ENCODE measurements at regions not wholly inside any gene's neighbourhood (a gene's known extent, or its start where the extent isn't known, plus 50 kb on each side); places are given as distances from the start of the nearest gene placed in this dataset.

GRCh38 chr3:72332036-72332435 is 516.2 kb downstream of the SHQ1 start:
- Histone ChIP-seq H3K4me2 (ENCODE audit: low read length) (no peak overlapping the region), H3K9me3 (replicated peaks; ENCODE audit: low read length) (no peaks in the 10 kb centered on the region), H3K9ac (ENCODE audit: low read depth, low read length) (no peak overlapping the region), H3K27me3 (ENCODE audit: control insufficient read depth, insufficient read depth, low read length) (peaks cover 26% of the 10 kb centered on the region), H3K4me3 (ENCODE audit: low read length) (no peak overlapping the region), H3K36me3 (ENCODE audit: insufficient read depth, low read length) (no peaks in the 10 kb centered on the region), H3K4me1 (ENCODE audit: control insufficient read depth, insufficient read depth, low read length) (peaks cover 6% of the 10 kb centered on the region)

- no peak overlapping the region for H3K4me3 ChIP-seq (ENCODE audit: low read length)
- no peak overlapping the region for H3K4me2 ChIP-seq (ENCODE audit: low read length)
- H3K9me3 ChIP-seq (replicated peaks; ENCODE audit: low read length), result no peaks in the 10 kb centered on the region
- peaks cover 26% of the 10 kb centered on the region for H3K27me3 ChIP-seq (ENCODE audit: control insufficient read depth, insufficient read depth, low read length)
- H3K4me1 ChIP-seq (ENCODE audit: control insufficient read depth, insufficient read depth, low read length), result no peaks in the 10 kb centered on the region
- H3K36me3 ChIP-seq (ENCODE audit: insufficient read depth, low read length), result no peaks in the 10 kb centered on the region
- no peak overlapping the region for H3K9ac ChIP-seq (ENCODE audit: low read depth, low read length)
Observed at GRCh38 chr3:72331076-72331475, 517.2 kb downstream of the SHQ1 start.

- Histone ChIP-seq H3K9me3 (replicated peaks; ENCODE audit: low read length) (no peaks in the 10 kb centered on the region), H3K9ac (ENCODE audit: low read depth, low read length) (no peak overlapping the region), H3K4me1 (ENCODE audit: control insufficient read depth, insufficient read depth, low read length) (no peaks in the 10 kb centered on the region), H3K4me2 (ENCODE audit: low read length) (no peak overlapping the region), H3K36me3 (ENCODE audit: insufficient read depth, low read length) (no peaks in the 10 kb centered on the region), H3K27me3 (ENCODE audit: control insufficient read depth, insufficient read depth, low read length) (peaks cover 30% of the 10 kb centered on the region), H3K4me3 (ENCODE audit: low read length) (no peak overlapping the region)
Observed at GRCh38 chr3:72329354-72329753, 518.9 kb downstream of the SHQ1 start.

- peaks cover 34% of the 10 kb centered on the region for H3K27me3 ChIP-seq (ENCODE audit: control insufficient read depth, insufficient read depth, low read length)
Observed at GRCh38 chr3:72328755-72329277, 519.4 kb downstream of the SHQ1 start.

GRCh38 chr3:72327008-72327407 is 521.2 kb downstream of the SHQ1 start:
- Histone ChIP-seq H3K27me3 (ENCODE audit: control insufficient read depth, insufficient read depth, low read length) (peaks cover 29% of the 10 kb centered on the region), H3K4me3 (ENCODE audit: low read length) (no peak overlapping the region), H3K36me3 (ENCODE audit: insufficient read depth, low read length) (no peaks in the 10 kb centered on the region), H3K4me2 (ENCODE audit: low read length) (no peak overlapping the region), H3K4me1 (ENCODE audit: control insufficient read depth, insufficient read depth, low read length) (no peaks in the 10 kb centered on the region), H3K9me3 (replicated peaks; ENCODE audit: low read length) (no peaks in the 10 kb centered on the region), H3K9ac (ENCODE audit: low read depth, low read length) (no peak overlapping the region)

More at GRCh38 chr3:72328755-72329277, 519.4 kb downstream of the SHQ1 start:
- no peaks in the 10 kb centered on the region for H3K4me1 ChIP-seq (ENCODE audit: control insufficient read depth, insufficient read depth, low read length)
- H3K9me3 ChIP-seq (replicated peaks; ENCODE audit: low read length), result no peaks in the 10 kb centered on the region
- no peak overlapping the region for H3K4me2 ChIP-seq (ENCODE audit: low read length)
- H3K36me3 ChIP-seq (ENCODE audit: insufficient read depth, low read length), result no peaks in the 10 kb centered on the region
- H3K4me3 ChIP-seq (ENCODE audit: low read length), result no peak overlapping the region
- no peak overlapping the region for H3K9ac ChIP-seq (ENCODE audit: low read depth, low read length)

- Histone ChIP-seq H3K36me3 (ENCODE audit: insufficient read depth, low read length) (no peaks in the 10 kb centered on the region), H3K27me3 (ENCODE audit: control insufficient read depth, insufficient read depth, low read length) (peaks cover 21% of the 10 kb centered on the region), H3K4me3 (ENCODE audit: low read length) (no peak overlapping the region), H3K4me1 (ENCODE audit: control insufficient read depth, insufficient read depth, low read length) (peaks cover under 1% of the 10 kb centered on the region), H3K9me3 (replicated peaks; ENCODE audit: low read length) (no peaks in the 10 kb centered on the region), H3K4me2 (ENCODE audit: low read length) (no peak overlapping the region), H3K9ac (ENCODE audit: low read depth, low read length) (no peak overlapping the region)
Observed at GRCh38 chr3:72324253-72324811, 523.9 kb downstream of the SHQ1 start.

- no peak overlapping the region for H3K4me2 ChIP-seq (ENCODE audit: low read length)
Observed at GRCh38 chr3:72323773-72324172, 524.5 kb downstream of the SHQ1 start.

GRCh38 chr3:72322264-72322976 is 525.8 kb downstream of the SHQ1 start:
- Histone ChIP-seq H3K9me3 (replicated peaks; ENCODE audit: low read length) (no peaks in the 10 kb centered on the region), H3K9ac (ENCODE audit: low read depth, low read length) (no peak overlapping the region), H3K4me2 (ENCODE audit: low read length) (no peak overlapping the region), H3K36me3 (ENCODE audit: insufficient read depth, low read length) (no peaks in the 10 kb centered on the region), H3K27me3 (ENCODE audit: control insufficient read depth, insufficient read depth, low read length) (peaks cover 11% of the 10 kb centered on the region), H3K4me1 (ENCODE audit: control insufficient read depth, insufficient read depth, low read length) (peaks cover 17% of the 10 kb centered on the region), H3K4me3 (ENCODE audit: low read length) (no peak overlapping the region)

More at GRCh38 chr3:72323773-72324172, 524.5 kb downstream of the SHQ1 start:
- Histone ChIP-seq H3K4me3 (ENCODE audit: low read length) (no peak overlapping the region), H3K9ac (ENCODE audit: low read depth, low read length) (no peak overlapping the region), H3K9me3 (replicated peaks; ENCODE audit: low read length) (no peaks in the 10 kb centered on the region), H3K36me3 (ENCODE audit: insufficient read depth, low read length) (no peaks in the 10 kb centered on the region), H3K4me1 (ENCODE audit: control insufficient read depth, insufficient read depth, low read length) (peaks cover 7% of the 10 kb centered on the region), H3K27me3 (ENCODE audit: control insufficient read depth, insufficient read depth, low read length) (peaks cover 20% of the 10 kb centered on the region)

- no peaks in the 10 kb centered on the region for H3K36me3 ChIP-seq (ENCODE audit: insufficient read depth, low read length)
- no peak overlapping the region for H3K4me3 ChIP-seq (ENCODE audit: low read length)
- peaks cover 11% of the 10 kb centered on the region for H3K27me3 ChIP-seq (ENCODE audit: control insufficient read depth, insufficient read depth, low read length)
- H3K4me1 ChIP-seq (ENCODE audit: control insufficient read depth, insufficient read depth, low read length), result peaks cover 20% of the 10 kb centered on the region
- no peak overlapping the region for H3K4me2 ChIP-seq (ENCODE audit: low read length)
- H3K9ac ChIP-seq (ENCODE audit: low read depth, low read length), result no peak overlapping the region
- H3K9me3 ChIP-seq (replicated peaks; ENCODE audit: low read length), result no peaks in the 10 kb centered on the region
Observed at GRCh38 chr3:72320955-72321303, 527.3 kb downstream of the SHQ1 start.

- Histone ChIP-seq H3K36me3 (ENCODE audit: insufficient read depth, low read length) (no peaks in the 10 kb centered on the region), H3K4me1 (ENCODE audit: control insufficient read depth, insufficient read depth, low read length) (peaks cover 20% of the 10 kb centered on the region), H3K27me3 (ENCODE audit: control insufficient read depth, insufficient read depth, low read length) (peaks cover 11% of the 10 kb centered on the region), H3K4me2 (ENCODE audit: low read length) (no peak overlapping the region), H3K9ac (ENCODE audit: low read depth, low read length) (no peak overlapping the region), H3K4me3 (ENCODE audit: low read length) (no peak overlapping the region), H3K9me3 (replicated peaks; ENCODE audit: low read length) (no peaks in the 10 kb centered on the region)
Observed at GRCh38 chr3:72320095-72320954, 527.9 kb downstream of the SHQ1 start.
